ENCODE measurements at regions not wholly inside any gene's neighbourhood (a gene's known extent, or its start where the extent isn't known, plus 50 kb on each side); places are given as distances from the start of the nearest gene placed in this dataset.

DNA sequence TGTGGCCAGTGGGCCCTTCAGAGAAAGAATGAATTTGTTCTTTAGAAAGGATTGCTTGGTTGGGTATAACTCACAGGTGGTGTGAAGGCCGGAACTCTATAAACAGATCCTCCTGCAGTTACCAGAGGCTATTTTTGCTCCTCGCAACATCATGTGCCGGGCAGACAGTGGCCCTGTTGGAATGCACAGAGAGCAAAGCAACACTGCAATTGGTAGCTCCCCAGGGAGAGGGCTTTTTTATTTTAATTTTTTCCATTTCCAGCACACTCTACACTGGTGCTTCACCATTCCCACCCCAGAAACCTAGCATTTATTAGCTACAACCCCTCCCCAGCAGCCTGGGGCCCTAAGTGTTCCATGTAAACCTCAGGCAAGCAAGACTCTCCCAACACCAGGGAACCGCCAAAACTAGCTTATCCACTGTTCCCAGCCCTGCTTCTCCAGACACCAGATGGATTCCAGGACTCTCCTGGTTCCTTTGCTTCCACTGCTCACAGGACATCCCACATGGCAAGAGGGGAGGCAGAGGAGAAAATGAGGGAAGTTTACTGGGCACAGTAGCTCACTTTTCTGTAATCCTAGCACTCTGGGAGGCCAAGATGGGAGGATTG is 75.1 kb upstream of the TMEM164 start:
- H3K27ac ChIP-seq (ENCODE audit: low read depth in 2 of 2, low read length in 2 of 2) = no peak overlapping the region
- no peaks in the 10 kb centered on the region for H3K36me3 ChIP-seq (ENCODE audit: control insufficient read depth in 2 of 3, insufficient read depth in 3 of 3, low read length in 3 of 3)
- no peak for DNase-seq
- no peaks in the 10 kb centered on the region for H3K9me3 ChIP-seq (ENCODE audit: control insufficient read depth in 2 of 3, insufficient read depth in 1 of 3, low read length in 3 of 3)
- TF ChIP-seq CTCF (IDR thresholded peaks at IDR 0.05; ENCODE audit: borderline replicate concordance, extremely low read depth, insufficient read depth) = no peak
- H3K27me3 ChIP-seq (ENCODE audit: control insufficient read depth, insufficient read depth, low read length) = no peaks in the 10 kb centered on the region
- no peak for FAIRE-seq
- no peak overlapping the region for H3K4me3 ChIP-seq (ENCODE audit: low read length in 3 of 3)
- no peak overlapping the region for H3K9ac ChIP-seq (ENCODE audit: low read length in 3 of 3)
- no peaks in the 10 kb centered on the region for H3K4me1 ChIP-seq (ENCODE audit: control insufficient read depth in 2 of 3, insufficient read depth in 2 of 3, low read depth in 1 of 3, low read length in 3 of 3)
- intact Hi-C loops (cut with DNase I) = no loop called here

DNA sequence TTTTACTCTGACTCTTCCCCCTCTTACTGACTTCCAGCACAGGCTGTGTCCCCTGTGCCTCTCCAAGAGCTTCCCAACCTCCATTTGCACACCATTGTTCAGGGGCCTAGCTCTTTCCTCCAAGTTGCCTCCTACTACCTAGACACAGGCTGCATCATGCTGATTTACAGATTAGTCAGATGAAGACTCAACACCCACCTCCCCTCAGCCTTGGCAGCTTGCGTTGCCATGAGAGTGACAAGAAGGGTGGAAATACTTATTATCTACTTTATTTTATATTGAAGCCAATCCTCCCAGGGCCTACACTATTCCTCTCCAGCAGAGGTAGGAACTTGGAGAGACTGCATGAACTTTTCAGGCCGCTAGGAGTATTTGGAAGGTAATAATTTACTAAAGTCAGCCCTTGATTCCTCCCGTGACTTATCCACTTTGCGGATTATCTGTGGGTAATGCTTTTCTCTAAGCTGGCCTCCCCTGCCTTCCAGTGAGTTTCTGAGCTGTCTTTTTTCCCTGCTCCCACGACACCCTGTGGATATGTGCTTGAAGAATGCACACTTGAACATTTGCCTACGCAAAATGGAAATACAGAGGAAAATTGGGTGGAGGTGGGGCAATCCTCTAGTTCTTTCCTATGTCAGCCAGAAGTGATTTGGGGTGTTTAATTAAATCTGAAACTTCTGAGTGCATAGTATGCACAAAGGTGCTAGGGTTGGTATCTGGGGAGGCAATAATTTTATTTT is 74.1 kb upstream of the TMEM164 start:
- Histone ChIP-seq H3K4me1 (ENCODE audit: control insufficient read depth in 2 of 3, insufficient read depth in 2 of 3, low read depth in 1 of 3, low read length in 3 of 3) (no peaks in the 10 kb centered on the region), H3K9ac (ENCODE audit: low read length in 3 of 3) (no peak overlapping the region), H3K27ac (ENCODE audit: low read depth in 2 of 2, low read length in 2 of 2) (no peak overlapping the region), H3K9me3 (ENCODE audit: control insufficient read depth in 2 of 3, insufficient read depth in 1 of 3, low read length in 3 of 3) (no peaks in the 10 kb centered on the region), H3K27me3 (ENCODE audit: control insufficient read depth, insufficient read depth, low read length) (no peaks in the 10 kb centered on the region), H3K4me3 (ENCODE audit: low read length in 3 of 3) (no peak overlapping the region), H3K36me3 (ENCODE audit: control insufficient read depth in 2 of 3, insufficient read depth in 3 of 3, low read length in 3 of 3) (no peaks in the 10 kb centered on the region)
- no peak for DNase-seq
- intact Hi-C loops (cut with DNase I) = no loop called here
- FAIRE-seq = no peak
- TF ChIP-seq CTCF (IDR thresholded peaks at IDR 0.05; ENCODE audit: borderline replicate concordance, extremely low read depth, insufficient read depth) = no peak

GRCh38 chrX:109931677-109932076 is 71.2 kb upstream of the TMEM164 start:
- TF ChIP-seq CTCF (IDR thresholded peaks at IDR 0.05; ENCODE audit: borderline replicate concordance, extremely low read depth, insufficient read depth) = no peak
- no peak for FAIRE-seq
- intact Hi-C loops (cut with DNase I) = no loop called here

More at GRCh38 chrX:109931677-109932076, 71.2 kb upstream of the TMEM164 start:
- Histone ChIP-seq H3K4me3 (ENCODE audit: low read length in 3 of 3) (no peak overlapping the region), H3K36me3 (ENCODE audit: control insufficient read depth in 2 of 3, insufficient read depth in 3 of 3, low read length in 3 of 3) (no peaks in the 10 kb centered on the region), H3K9me3 (ENCODE audit: control insufficient read depth in 2 of 3, insufficient read depth in 1 of 3, low read length in 3 of 3) (no peaks in the 10 kb centered on the region), H3K4me1 (ENCODE audit: control insufficient read depth in 2 of 3, insufficient read depth in 2 of 3, low read depth in 1 of 3, low read length in 3 of 3) (no peaks in the 10 kb centered on the region), H3K27ac (ENCODE audit: low read depth in 2 of 2, low read length in 2 of 2) (no peak overlapping the region), H3K9ac (ENCODE audit: low read length in 3 of 3) (no peak overlapping the region), H3K27me3 (ENCODE audit: control insufficient read depth, insufficient read depth, low read length) (no peaks in the 10 kb centered on the region)
- DNase-seq = no peak
